ENCODE measurements at regions not wholly inside any gene's neighbourhood (a gene's known extent, or its start where the extent isn't known, plus 50 kb on each side); places are given as distances from the start of the nearest gene placed in this dataset.

GRCh38 chr5:152634586-152634985 lies 229.5 kb upstream of the NMUR2 start:
- intact Hi-C loops (cut with micrococcal nuclease; ENCODE audit: unreplicated experiment), result no loop called here
- H3K79me2 ChIP-seq (ENCODE audit: control insufficient read depth, insufficient read depth, low read length), result no peaks in the 10 kb centered on the region
- POLR2A ChIA-PET, result no interaction called here
- SMC1A ChIA-PET (ENCODE audit: uncharacterized antibody, unreplicated experiment), result interaction anchor here (1.2 kb wide), 1 partner anchor 11 kb away, joined by 3 read pairs; no protein-coding TSS in a partner anchor
- H3K9me3 ChIP-seq (replicated peaks; ENCODE audit: control insufficient read depth, insufficient read depth, low read length), result no peaks in the 10 kb centered on the region
- RAD21 ChIA-PET (ENCODE audit: unreplicated experiment), result no interaction called here
- H3K9ac ChIP-seq (ENCODE audit: control insufficient read depth, insufficient read depth, low read length), result no peak overlapping the region
- DNase-seq (ENCODE audit: low read depth, low spot score), result no peak
- no peaks in the 10 kb centered on the region for H3K4me1 ChIP-seq (ENCODE audit: control insufficient read depth, insufficient read depth, low read length)
- no peaks in the 10 kb centered on the region for H4K20me1 ChIP-seq (ENCODE audit: control insufficient read depth, insufficient read depth)
- in situ Hi-C loops (cut with MboI), result no loop called here
- no peaks in the 10 kb centered on the region for H3K36me3 ChIP-seq (ENCODE audit: control insufficient read depth in 2 of 2, insufficient read depth in 2 of 2, low read length in 1 of 2)
- no TSS peak for BruUV-seq (replicated peaks)
- H2AFZ ChIP-seq (ENCODE audit: control insufficient read depth, low read depth, low read length), result no peak overlapping the region
- H3K4me2 ChIP-seq (ENCODE audit: control insufficient read depth, insufficient read depth), result no peak overlapping the region
- no peak for FAIRE-seq
- ATAC-seq, result no peak
- CTCF ChIA-PET, result interaction anchor here (1.4 kb wide), 1 partner anchor 74 kb away, joined by 4 read pairs; no protein-coding TSS in a partner anchor
- TF ChIP-seq BHLHE40 (IDR thresholded peaks at IDR 0.05; ENCODE audit: borderline replicate concordance in 1 of 2, low read depth in 2 of 2, low read length in 1 of 2) (no peak), TCF12 (IDR thresholded peaks at IDR 0.05; ENCODE audit: low read depth, low read length) (no peak), RAD51 (IDR thresholded peaks at IDR 0.05) (no peak), MLLT1 (IDR thresholded peaks at IDR 0.05) (no peak), HDAC6 (IDR thresholded peaks at IDR 0.05; ENCODE audit: unreplicated experiment) (no peak), YBX1 (IDR thresholded peaks at IDR 0.05) (no peak), MTA3 (IDR thresholded peaks at IDR 0.05; ENCODE audit: borderline replicate concordance, low read length) (no peak), CREB1 (IDR thresholded peaks at IDR 0.05; ENCODE audit: low read depth) (no peak)
- TF ChIP-seq, protein P1, sequence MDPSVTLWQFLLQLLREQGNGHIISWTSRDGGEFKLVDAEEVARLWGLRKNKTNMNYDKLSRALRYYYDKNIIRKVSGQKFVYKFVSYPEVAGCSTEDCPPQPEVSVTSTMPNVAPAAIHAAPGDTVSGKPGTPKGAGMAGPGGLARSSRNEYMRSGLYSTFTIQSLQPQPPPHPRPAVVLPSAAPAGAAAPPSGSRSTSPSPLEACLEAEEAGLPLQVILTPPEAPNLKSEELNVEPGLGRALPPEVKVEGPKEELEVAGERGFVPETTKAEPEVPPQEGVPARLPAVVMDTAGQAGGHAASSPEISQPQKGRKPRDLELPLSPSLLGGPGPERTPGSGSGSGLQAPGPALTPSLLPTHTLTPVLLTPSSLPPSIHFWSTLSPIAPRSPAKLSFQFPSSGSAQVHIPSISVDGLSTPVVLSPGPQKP (IDR thresholded peaks at IDR 0.05; ENCODE audit: low read depth, low read length), result no peak
- no peak overlapping the region for H3K4me3 ChIP-seq
- H3K27me3 ChIP-seq (replicated peaks in 1 of 2; ENCODE audit: control insufficient read depth in 2 of 2, insufficient read depth in 2 of 2, low read length in 1 of 2), result no peaks in the 10 kb centered on the region
- H3K27ac ChIP-seq (ENCODE audit: control insufficient read depth, insufficient read depth), result no peak overlapping the region
